Kidney (tissue), 13 donors: ENCODE measurements at regions not wholly inside any gene's neighbourhood (a gene's known extent, or its start where the extent isn't known, plus 50 kb on each side); places are given as distances from the start of the nearest gene placed in this dataset.

ENCODE experiments used
- DNase-seq, 5 donors: peaks; one replicate each; pipeline ENCODE4 v3.0.0-alpha.2; 2013 to 2020
- FAIRE-seq: peaks from 2 replicates; lab custom pipeline; 2012; peaks lifted over from hg19 to GRCh38; lab: Jason Lieb, UNC
- H3K27ac ChIP-seq, 2 donors: one replicate each; pipeline ENCODE4 v1.7.0; 2013; ENCODE audit warnings: low read depth in 2 of 2, low read length in 2 of 2, inconsistent platforms in 1 of 2
- H3K27me3 ChIP-seq: one replicate; pipeline ENCODE4 v1.7.1; 2013; ENCODE audit warnings: low read length, inconsistent platforms; ENCODE audit not compliant: control insufficient read depth, insufficient read depth
- H3K36me3 ChIP-seq, 3 donors: one replicate each; pipeline versions ENCODE4 v1.7.0 to v1.7.1; 2013; ENCODE audit warnings: low read length in 3 of 3, control low read depth in 1 of 3, inconsistent platforms in 1 of 3; ENCODE audit not compliant: insufficient read depth in 3 of 3, control insufficient read depth in 2 of 3
- H3K4me1 ChIP-seq, 3 donors: one replicate each; pipeline versions ENCODE4 v1.7.0 to v1.7.1; 2013; ENCODE audit warnings: low read length in 3 of 3, inconsistent platforms in 1 of 3, low read depth in 1 of 3; ENCODE audit not compliant: control insufficient read depth in 2 of 3, insufficient read depth in 2 of 3
- H3K4me3 ChIP-seq, 3 donors: one replicate each; pipeline versions ENCODE4 v1.7.0 to v1.8.1; 2013; ENCODE audit warnings: low read length in 3 of 3, control low read depth in 1 of 3, inconsistent platforms in 1 of 3
- H3K9ac ChIP-seq, 3 donors: one replicate each; pipeline versions ENCODE4 v1.7.0 to v1.7.1; 2013; ENCODE audit warnings: low read length in 3 of 3, control low read depth in 1 of 3, inconsistent platforms in 1 of 3
- H3K9me3 ChIP-seq, 3 donors: one replicate each; pipeline versions ENCODE4 v1.7.0 to v1.7.1; 2013; ENCODE audit warnings: low read length in 3 of 3, control low read depth in 1 of 3, inconsistent platforms in 1 of 3; ENCODE audit not compliant: control insufficient read depth in 2 of 3, insufficient read depth in 1 of 3
- CTCF ChIP-seq: IDR thresholded peaks from 3 replicates; pipeline ENCODE4 v1.5.1; 2012; ENCODE audit warnings: mild to moderate bottlenecking, moderate library complexity, borderline replicate concordance; ENCODE audit not compliant: insufficient read depth; ENCODE audit errors: extremely low read depth
- intact Hi-C: fragments of 100-400 bp; cut with DNase I; formaldehyde crosslinking; loops from one replicate; pipeline ENCODE4 v1.11.1; 2022
- donor health status: control.
- donor health status: control.
- donor health status: control.
- donor health status: control.
- donor health status: control.
- donor health status: DM: yes; HTN: yes; CAD: no.
- donor health status: Normal renal cell carcinoma (clear cell type).

- Histone ChIP-seq H3K36me3 (no peaks in the 10 kb centered on the region), H3K4me3 (peak overlapping the region; percentile 43 to 59 (median 46)), H3K27me3 (no peaks in the 10 kb centered on the region), H3K9ac (peak overlapping the region; percentile 72 to 80 (median 79)), H3K4me1 (peaks cover 0 to 16% (median 7%) of the 10 kb centered on the region in 3 donors), H3K27ac (peak overlapping the region; percentile 75 to 85), H3K9me3 (no peaks in the 10 kb centered on the region)
- FAIRE-seq (no peak), DNase-seq (peak in 4 of 5 donors; percentile 57 to 89 (median 80))
- TF ChIP-seq CTCF, result no peak
- intact Hi-C loops, result no loop called here
Observed at GRCh38 chr15:92819278-92820235, 80.6 kb upstream of the CHD2 start.

GRCh38 chr15:92820236-92821021 is 79.7 kb upstream of the CHD2 start:
- DNase-seq (peak; percentile 95 to 98 (median 96)), FAIRE-seq (no peak)
- Histone ChIP-seq H3K4me3 (peak overlapping the region; percentile 52 to 67 (median 59)), H3K9ac (peak overlapping the region; percentile 72 to 80 (median 79)), H3K4me1 (peaks cover 0 to 16% (median 7%) of the 10 kb centered on the region in 3 donors), H3K27ac (peak overlapping the region; percentile 75 to 85), H3K27me3 (no peaks in the 10 kb centered on the region), H3K36me3 (no peaks in the 10 kb centered on the region), H3K9me3 (no peaks in the 10 kb centered on the region)
- intact Hi-C loops, result no loop called here
- TF ChIP-seq CTCF, result no peak

- peaks cover 0 to 16% (median 7%) of the 10 kb centered on the region in 3 donors for H3K4me1 ChIP-seq
- TF ChIP-seq CTCF, result no peak
- no peak overlapping the region for H3K4me3 ChIP-seq
- FAIRE-seq (no peak), DNase-seq (peak in 2 of 5 donors; percentile 36 to 42)
- intact Hi-C loops, result no loop called here
- H3K27me3 ChIP-seq, result no peaks in the 10 kb centered on the region
- no peaks in the 10 kb centered on the region for H3K36me3 ChIP-seq
- H3K9me3 ChIP-seq, result no peaks in the 10 kb centered on the region
- H3K9ac ChIP-seq, result no peak overlapping the region
- peak overlapping the region in 1 of 2 donors; percentile 30 for H3K27ac ChIP-seq
Observed at GRCh38 chr15:92821491-92822116, 78.5 kb upstream of the CHD2 start.
